Dendritic cell treated with granulocyte-macrophage colony-stimulating factor and Interleukin-4, amounts not matched to agents 40 ng/mL and 50 ng/mL, for 4 days (primary cell): ENCODE measurements at regions not wholly inside any gene's neighbourhood (a gene's known extent, or its start where the extent isn't known, plus 50 kb on each side); places are given as distances from the start of the nearest gene placed in this dataset.

ENCODE experiments used
- H3K27ac Mint-ChIP-seq: one replicate; pipeline ENCODE4 v1.8.0; 2022; ENCODE audit warnings: mild to moderate bottlenecking, mixed read lengths
- H3K27me3 Mint-ChIP-seq: one replicate; pipeline ENCODE4 v1.8.0; 2022; ENCODE audit warnings: mild to moderate bottlenecking, mixed read lengths
- H3K36me3 Mint-ChIP-seq: one replicate; pipeline ENCODE4 v1.8.0; 2022; ENCODE audit warnings: low read depth, mixed read lengths
- H3K4me1 Mint-ChIP-seq: one replicate; pipeline ENCODE4 v1.8.0; 2022; ENCODE audit warnings: low read depth, mixed read lengths
- H3K4me3 Mint-ChIP-seq: one replicate; pipeline ENCODE4 v1.8.0; 2022; ENCODE audit warnings: mild to moderate bottlenecking, moderate library complexity, mixed read lengths
- H3K9me3 Mint-ChIP-seq: one replicate; pipeline ENCODE4 v1.8.0; 2022; ENCODE audit warnings: mixed read lengths
- intact Hi-C: fragments of 100-400 bp; cut with micrococcal nuclease; formaldehyde crosslinking; loops from one replicate; pipeline ENCODE4 v1.15.0; 2022

DNA sequence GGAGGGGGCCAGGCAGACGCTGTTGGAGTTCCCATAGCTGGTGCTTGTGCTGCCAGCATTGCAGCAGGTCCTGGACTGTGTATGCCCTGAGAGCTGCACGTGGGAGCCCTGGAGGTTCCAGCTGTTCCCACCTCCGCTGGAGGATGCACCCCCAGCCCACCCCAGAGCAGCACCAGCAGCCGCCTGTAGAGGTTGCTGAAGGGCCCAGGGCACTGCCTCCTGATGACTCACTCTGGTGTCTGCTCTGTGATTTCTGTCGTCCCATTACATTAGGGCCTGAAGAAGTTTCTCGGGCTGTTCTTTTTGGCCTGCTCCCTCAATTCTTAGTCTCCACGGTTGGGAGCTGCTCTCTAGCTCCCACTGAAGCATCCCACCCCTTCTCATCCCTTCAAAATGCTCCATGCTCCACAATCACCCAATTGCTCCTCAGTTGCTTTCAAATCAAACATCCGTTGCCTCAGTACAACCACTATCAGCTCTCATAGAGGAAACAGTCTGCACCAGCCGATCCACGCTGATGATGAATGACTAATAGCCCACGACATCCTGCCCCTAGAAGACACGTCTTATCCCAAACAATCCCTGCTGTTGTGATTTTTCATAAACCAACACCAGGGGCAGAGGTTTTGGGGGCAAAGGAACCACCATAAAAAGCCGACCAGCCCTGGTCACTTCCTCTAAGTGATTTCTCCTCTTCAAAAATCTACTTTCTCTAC, 65.2 kb upstream of the RNF152 start:
- H3K4me1 Mint-ChIP-seq, result no peaks in the 10 kb centered on the region
- no peaks in the 10 kb centered on the region for H3K36me3 Mint-ChIP-seq
- H3K27me3 Mint-ChIP-seq, result peaks cover 59% of the 10 kb centered on the region
- intact Hi-C loops, result no loop called here
- peaks cover 30% of the 10 kb centered on the region for H3K9me3 Mint-ChIP-seq
- no peak overlapping the region for H3K27ac Mint-ChIP-seq
- H3K4me3 Mint-ChIP-seq, result no peak overlapping the region

DNA sequence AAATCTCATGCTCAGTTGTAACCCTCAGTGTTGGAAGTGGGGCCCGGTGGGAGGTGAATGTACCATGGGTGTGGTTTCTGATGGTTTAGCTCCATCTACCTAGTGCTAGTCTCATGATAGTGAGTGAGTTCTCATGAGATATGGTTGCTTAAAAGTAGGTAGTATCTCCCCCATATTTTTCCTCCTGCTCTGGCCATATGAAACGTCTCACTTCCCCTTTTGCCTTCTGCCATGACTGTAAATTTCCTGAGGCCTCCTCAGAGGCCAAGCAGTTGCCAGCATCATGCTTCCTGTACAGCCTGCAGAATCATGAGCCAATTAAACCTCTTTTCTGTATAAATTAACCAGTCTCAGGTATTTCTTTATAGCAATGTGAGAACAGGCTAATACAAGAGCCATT, 62.8 kb upstream of the RNF152 start:
- Mint-ChIP-seq H3K9me3 (peaks cover 30% of the 10 kb centered on the region), H3K27ac (no peak overlapping the region), H3K4me3 (no peak overlapping the region), H3K36me3 (no peaks in the 10 kb centered on the region), H3K27me3 (peaks cover 62% of the 10 kb centered on the region), H3K4me1 (peaks cover 9% of the 10 kb centered on the region)
- intact Hi-C loops, result no loop called here

DNA sequence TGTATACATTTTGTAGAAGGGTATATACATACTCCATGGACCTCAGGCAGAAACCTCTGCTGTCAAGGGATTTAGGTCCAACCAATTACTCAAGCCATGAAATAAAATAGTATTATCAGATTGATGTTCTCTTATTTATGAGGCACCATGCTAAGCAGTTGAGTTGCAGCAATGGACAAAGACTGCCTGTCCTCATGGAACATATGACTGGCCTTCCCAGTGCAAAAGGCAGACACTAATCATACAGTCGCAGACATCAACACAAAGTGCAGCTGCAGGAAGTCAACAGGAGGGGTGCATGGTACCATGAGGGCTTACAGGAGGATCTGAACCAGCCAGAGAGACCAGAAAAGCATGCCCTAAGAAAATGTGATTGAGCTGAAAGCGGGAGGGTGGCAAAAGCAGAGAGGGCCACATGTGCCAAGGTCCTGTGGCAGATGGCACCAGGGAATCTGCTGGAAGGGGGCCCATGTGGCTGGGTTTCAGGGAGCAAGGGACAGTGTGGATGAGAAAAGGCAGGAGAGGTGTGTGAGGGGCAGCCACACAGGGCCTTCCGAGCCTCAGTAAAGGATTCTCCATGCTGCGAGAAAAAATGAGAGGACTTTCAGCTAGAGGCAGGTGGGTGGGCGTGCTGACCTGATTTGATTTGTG, 61.4 kb upstream of the RNF152 start:
- Mint-ChIP-seq H3K4me3 (no peak overlapping the region), H3K9me3 (peaks cover 30% of the 10 kb centered on the region), H3K36me3 (no peaks in the 10 kb centered on the region), H3K27me3 (peaks cover 63% of the 10 kb centered on the region), H3K4me1 (peaks cover 9% of the 10 kb centered on the region), H3K27ac (no peak overlapping the region)
- intact Hi-C loops, result no loop called here

DNA sequence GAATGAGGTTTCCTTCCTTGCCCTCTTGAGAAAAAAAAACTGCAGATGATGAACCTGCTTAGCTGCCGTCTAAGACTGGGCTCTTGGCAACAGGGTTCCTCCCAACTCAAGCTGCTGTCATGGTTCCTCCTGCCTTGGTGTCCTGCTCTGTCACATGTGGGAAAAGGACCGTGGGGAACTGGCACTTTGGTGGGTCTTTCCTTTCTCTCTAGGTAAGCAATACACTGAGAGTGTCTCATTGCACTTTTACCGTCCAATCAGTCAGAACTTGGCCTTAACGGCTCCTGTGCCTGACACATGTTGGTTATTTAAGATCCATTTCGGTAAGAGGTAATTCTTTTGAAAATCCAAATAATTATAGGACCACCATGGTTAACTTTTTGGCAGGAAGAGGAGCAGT, 60.8 kb upstream of the RNF152 start:
- no peak overlapping the region for H3K27ac Mint-ChIP-seq
- peaks cover 63% of the 10 kb centered on the region for H3K27me3 Mint-ChIP-seq
- H3K4me1 Mint-ChIP-seq, result peaks cover 9% of the 10 kb centered on the region
- H3K36me3 Mint-ChIP-seq, result no peaks in the 10 kb centered on the region
- H3K9me3 Mint-ChIP-seq, result peaks cover 24% of the 10 kb centered on the region
- H3K4me3 Mint-ChIP-seq, result no peak overlapping the region
- intact Hi-C loops, result no loop called here

DNA sequence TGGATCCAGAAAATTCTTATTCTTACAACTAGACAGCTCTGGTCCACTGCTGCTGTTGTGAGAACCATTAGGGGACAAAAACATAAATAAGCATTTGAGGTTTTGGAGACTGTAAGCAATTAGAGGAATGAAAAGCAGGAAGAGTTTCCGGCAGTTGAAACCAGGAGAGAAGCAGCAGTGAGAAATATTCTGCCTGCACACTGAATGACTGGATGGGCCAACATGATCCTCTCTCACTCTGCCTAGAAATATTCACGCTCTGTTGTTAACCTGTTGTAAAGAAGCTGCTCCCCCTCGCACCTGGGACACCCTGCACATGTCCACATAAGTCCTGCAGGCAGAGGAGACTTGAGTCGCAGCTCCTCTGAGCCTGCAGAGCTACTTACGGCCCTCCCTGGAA, 60.4 kb upstream of the RNF152 start:
- intact Hi-C loops, result no loop called here
- peaks cover 61% of the 10 kb centered on the region for H3K27me3 Mint-ChIP-seq
- no peak overlapping the region for H3K4me3 Mint-ChIP-seq

DNA sequence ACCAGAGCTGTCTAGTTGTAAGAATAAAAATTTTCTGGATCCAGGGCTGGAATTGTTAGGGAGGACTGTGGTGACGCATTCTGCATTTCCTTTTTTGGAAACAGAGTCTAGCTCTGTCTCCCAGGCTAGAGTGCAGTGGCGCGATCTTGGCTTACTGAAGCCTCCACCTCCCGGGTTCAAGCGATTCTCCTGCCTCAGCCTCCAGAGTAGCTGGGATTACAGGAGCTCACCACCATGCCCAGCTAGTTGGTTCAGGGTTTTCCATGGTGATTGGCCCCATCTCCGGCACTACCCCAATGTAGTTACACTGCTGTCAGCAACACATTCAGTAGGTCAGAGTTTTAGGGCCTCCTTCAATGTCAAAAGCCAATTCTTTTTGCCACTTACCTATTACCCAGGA, 58.6 kb upstream of the RNF152 start:
- peaks cover 9% of the 10 kb centered on the region for H3K4me1 Mint-ChIP-seq
- H3K27ac Mint-ChIP-seq, result no peak overlapping the region
- intact Hi-C loops, result no loop called here
- H3K4me3 Mint-ChIP-seq, result no peak overlapping the region
- no peaks in the 10 kb centered on the region for H3K36me3 Mint-ChIP-seq
- H3K9me3 Mint-ChIP-seq, result peaks cover 19% of the 10 kb centered on the region
- peaks cover 68% of the 10 kb centered on the region for H3K27me3 Mint-ChIP-seq

More for the DNA sequence above, 60.4 kb upstream of the RNF152 start:
- Mint-ChIP-seq H3K9me3 (peaks cover 20% of the 10 kb centered on the region), H3K4me1 (peaks cover 9% of the 10 kb centered on the region), H3K36me3 (no peaks in the 10 kb centered on the region), H3K27ac (no peak overlapping the region)

DNA sequence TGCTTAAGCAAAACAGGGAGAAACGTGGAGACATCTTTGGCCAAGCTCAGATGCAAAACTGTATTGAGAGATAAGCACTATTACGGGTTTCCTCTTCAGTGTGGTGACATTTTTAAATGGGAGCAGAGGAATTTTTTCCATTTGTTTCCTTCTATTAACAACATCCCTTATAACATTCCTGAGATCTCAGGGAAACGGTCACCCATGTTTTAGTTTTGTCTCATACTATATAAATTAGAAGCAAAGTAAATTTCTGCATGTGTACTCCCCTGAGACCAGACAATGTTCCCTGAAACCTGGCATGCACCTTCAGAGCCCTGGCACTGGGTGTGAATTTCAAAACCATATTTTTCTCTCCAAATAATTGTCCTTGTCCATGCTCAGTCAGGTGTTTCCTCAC, 57.6 kb upstream of the RNF152 start:
- peaks cover 9% of the 10 kb centered on the region for H3K9me3 Mint-ChIP-seq
- no peaks in the 10 kb centered on the region for H3K36me3 Mint-ChIP-seq
- H3K4me3 Mint-ChIP-seq, result no peak overlapping the region
- intact Hi-C loops, result no loop called here
- H3K27ac Mint-ChIP-seq, result no peak overlapping the region
- peaks cover 69% of the 10 kb centered on the region for H3K27me3 Mint-ChIP-seq
- peaks cover 9% of the 10 kb centered on the region for H3K4me1 Mint-ChIP-seq

DNA sequence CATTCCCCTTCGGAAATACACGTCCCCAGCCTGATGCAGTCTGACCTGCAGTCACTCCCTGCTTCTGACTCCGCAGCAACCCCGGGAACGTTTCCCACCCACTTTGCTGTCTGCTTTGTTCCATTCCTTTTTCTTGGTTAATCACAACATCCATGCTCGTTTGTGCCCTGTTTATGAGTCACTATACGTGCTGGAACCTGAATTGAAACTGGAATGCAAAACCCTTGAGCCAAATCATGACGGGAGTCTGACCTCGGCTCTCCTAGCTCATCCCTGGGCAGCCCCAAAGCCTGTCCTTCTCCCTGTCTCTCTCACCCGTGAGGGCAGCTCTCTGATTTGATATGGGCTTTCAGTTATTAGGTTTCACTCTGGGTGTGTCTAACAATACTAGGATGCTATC, 57.1 kb upstream of the RNF152 start:
- H3K4me3 Mint-ChIP-seq, result no peak overlapping the region
- no peaks in the 10 kb centered on the region for H3K36me3 Mint-ChIP-seq
- H3K27me3 Mint-ChIP-seq, result peaks cover 70% of the 10 kb centered on the region
- H3K4me1 Mint-ChIP-seq, result peaks cover 9% of the 10 kb centered on the region
- no peak overlapping the region for H3K27ac Mint-ChIP-seq
- intact Hi-C loops, result no loop called here
- peaks cover 4% of the 10 kb centered on the region for H3K9me3 Mint-ChIP-seq

DNA sequence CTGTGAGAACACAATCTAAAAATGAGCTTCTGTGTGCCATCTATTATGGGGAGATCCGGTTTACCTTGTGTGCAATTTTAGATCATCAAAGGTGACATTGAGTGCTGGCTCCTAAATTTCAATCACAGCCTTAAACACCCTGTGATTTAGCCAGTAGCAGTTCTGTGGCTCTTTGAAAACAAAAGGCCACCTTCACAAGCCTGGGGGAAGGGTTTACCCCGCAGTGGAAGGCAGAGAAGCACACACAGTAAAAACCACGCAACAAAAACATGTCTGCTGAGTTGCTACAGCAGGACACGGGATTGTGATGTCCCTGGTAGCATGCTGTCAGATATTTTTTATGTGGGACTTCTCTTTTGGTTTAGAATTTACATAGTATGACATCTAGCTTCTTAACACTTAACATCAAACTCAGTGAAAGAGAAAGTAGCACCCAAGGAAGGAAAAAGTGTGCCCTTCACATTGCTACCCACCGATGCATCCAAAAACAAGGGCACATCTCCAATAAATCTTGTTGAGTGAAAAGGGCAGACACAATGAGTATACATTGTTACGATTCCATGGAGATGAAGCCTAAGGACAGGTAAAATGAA, 56.1 kb upstream of the RNF152 start:
- H3K36me3 Mint-ChIP-seq, result no peaks in the 10 kb centered on the region
- no peak overlapping the region for H3K4me3 Mint-ChIP-seq
- no peaks in the 10 kb centered on the region for H3K9me3 Mint-ChIP-seq
- H3K4me1 Mint-ChIP-seq, result peaks cover 9% of the 10 kb centered on the region
- H3K27me3 Mint-ChIP-seq, result peaks cover 73% of the 10 kb centered on the region
- H3K27ac Mint-ChIP-seq, result no peak overlapping the region
- intact Hi-C loops, result no loop called here

DNA sequence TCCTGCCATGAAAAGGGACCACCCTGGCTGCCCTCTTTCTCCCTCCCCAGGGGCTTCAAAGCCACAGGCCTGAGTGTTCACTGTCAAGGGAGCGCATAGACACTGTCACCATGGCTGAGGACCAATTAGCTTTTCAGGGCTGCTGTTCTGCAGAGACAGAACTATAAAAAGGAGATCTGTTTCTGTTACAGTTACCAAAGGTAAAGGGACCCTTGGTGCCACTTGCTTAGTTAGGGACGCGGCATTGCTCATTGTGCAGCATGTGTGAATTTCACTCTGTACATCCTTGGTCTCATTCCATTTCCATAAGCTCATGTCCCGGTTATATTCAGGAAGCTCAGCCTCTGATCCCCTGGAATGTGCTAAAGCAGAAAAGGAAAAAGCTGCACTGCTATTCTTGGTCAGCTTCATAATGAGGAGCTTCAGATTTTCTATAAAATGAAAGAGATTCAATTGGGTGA, 55.5 kb upstream of the RNF152 start:
- peaks cover 9% of the 10 kb centered on the region for H3K4me1 Mint-ChIP-seq
- H3K4me3 Mint-ChIP-seq, result no peak overlapping the region
- H3K9me3 Mint-ChIP-seq, result no peaks in the 10 kb centered on the region
- H3K36me3 Mint-ChIP-seq, result no peaks in the 10 kb centered on the region
- peaks cover 70% of the 10 kb centered on the region for H3K27me3 Mint-ChIP-seq
- intact Hi-C loops, result no loop called here
- no peak overlapping the region for H3K27ac Mint-ChIP-seq

DNA sequence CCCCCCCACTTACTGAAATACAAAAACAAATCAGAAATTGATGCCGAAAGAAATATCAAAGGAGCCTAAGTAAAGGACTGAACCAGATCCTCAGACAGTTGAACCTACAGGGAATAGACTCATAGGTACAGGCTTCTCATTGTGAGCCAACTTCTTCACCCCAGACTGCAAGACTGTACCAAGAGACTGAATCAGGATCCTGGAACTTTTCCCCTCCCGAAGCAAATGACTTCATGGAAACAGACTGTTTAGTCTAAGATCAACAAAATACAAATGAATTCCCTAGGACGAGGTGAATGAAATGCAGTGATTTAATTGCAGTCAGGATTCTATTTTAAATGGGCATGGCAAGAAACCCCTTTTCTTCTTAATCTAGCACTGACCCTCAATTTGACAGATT, 53.6 kb upstream of the RNF152 start:
- no peaks in the 10 kb centered on the region for H3K9me3 Mint-ChIP-seq
- no peak overlapping the region for H3K27ac Mint-ChIP-seq

DNA sequence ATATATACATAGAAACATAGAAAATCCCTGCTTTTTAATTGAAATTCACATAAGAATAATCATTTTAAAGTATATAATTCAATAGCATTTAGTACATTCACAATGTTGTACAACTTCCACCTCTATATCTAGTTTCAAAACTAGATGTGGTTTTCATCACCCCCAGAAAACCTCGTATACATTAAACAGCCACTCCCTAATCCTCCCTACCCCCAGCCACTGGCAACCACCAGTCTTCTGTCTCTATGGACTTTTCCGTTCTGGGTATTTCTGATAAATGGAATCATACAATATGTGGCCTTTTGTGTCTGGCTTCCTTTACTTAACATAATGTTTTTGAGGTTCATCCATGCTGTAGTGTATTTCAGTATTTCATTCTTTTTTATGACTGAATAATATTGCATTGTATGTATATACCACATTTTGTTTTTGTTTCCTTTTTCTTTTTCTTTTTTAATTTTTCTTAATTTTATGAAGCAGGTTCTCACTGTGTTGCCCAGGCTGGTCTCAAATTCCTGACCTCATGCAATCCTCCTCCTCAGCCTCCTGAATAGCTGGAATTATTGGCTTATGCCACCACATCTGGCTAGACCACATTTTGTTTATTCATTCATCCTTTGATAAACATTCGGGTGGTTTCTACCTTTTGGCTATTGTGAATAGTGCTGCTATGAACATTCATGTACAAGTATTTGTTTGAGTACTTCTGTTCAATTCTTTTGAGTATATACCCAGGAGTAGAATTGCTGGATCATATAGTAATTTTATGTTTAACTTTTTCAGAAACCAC, 50.6 kb upstream of the RNF152 start:
- peaks cover 10% of the 10 kb centered on the region for H3K9me3 Mint-ChIP-seq
- H3K4me3 Mint-ChIP-seq, result no peak overlapping the region
- H3K4me1 Mint-ChIP-seq, result no peaks in the 10 kb centered on the region
- no peak overlapping the region for H3K27ac Mint-ChIP-seq
- H3K27me3 Mint-ChIP-seq, result peaks cover 47% of the 10 kb centered on the region
- no peaks in the 10 kb centered on the region for H3K36me3 Mint-ChIP-seq
- intact Hi-C loops, result no loop called here

More for the DNA sequence above, 53.6 kb upstream of the RNF152 start:
- Mint-ChIP-seq H3K4me3 (no peak overlapping the region), H3K27me3 (peaks cover 59% of the 10 kb centered on the region), H3K4me1 (no peaks in the 10 kb centered on the region), H3K36me3 (no peaks in the 10 kb centered on the region)
- intact Hi-C loops, result no loop called here
